Erythroblast (primary cell): ENCODE measurements at regions not wholly inside any gene's neighbourhood (a gene's known extent, or its start where the extent isn't known, plus 50 kb on each side); places are given as distances from the start of the nearest gene placed in this dataset.

Experiments
- GATA1 ChIP-seq: IDR thresholded peaks from 2 replicates; pipeline ENCODE4 v1.6.1; 2011; ENCODE audit warnings: low read depth, mild to moderate bottlenecking, control low read depth, low read length, moderate library complexity
- POLR2A ChIP-seq: IDR thresholded peaks from 2 replicates; pipeline ENCODE4 v1.6.1; 2011; ENCODE audit warnings: mild to moderate bottlenecking, low read length

DNA sequence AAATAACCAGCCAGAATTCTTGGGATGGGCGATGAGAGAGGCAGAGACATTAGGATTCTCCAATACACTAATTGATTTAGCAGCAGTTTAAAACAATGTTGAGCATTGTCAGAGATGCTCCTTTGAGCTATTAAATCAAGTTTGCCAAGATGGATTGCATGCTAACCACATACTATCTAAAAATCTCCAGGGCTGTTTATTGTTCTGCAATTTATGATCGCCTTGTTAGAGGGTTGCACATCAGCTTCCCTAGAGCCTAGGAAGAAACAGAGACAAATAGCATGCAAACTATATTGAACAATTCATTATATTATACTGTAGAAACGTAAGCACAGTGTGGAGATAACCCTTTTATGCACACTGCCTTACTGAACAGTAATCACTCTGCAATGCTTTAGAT is 599.9 kb downstream of the SOX5 start:
- TF ChIP-seq POLR2A (no peak), GATA1 (no peak)
